Activated T-cell treated with anti-CD3 and anti-CD28 coated beads, Interleukin-2, amount 50 U/mL, for 72 hours (primary cell): ENCODE measurements at regions not wholly inside any gene's neighbourhood (a gene's known extent, or its start where the extent isn't known, plus 50 kb on each side); places are given as distances from the start of the nearest gene placed in this dataset.

Experiments
- ATAC-seq, 2 donors: fragments of 150-1000 bp; cut with Tn5 transposase; replicated peaks in 1 of 2; 2 replicates each; pipeline ENCODE4 v1.10.0; 2021; ENCODE audit warnings: moderate library complexity in 2 of 2, mild to moderate bottlenecking in 1 of 2
- DNase-seq, 2 donors: peaks; one replicate each; pipeline ENCODE4 v3.0.0; 2021 to 2022; ENCODE audit warnings: mixed read lengths in 1 of 2
- H3K27ac Mint-ChIP-seq: one replicate; pipeline ENCODE4 v1.8.0; 2022; ENCODE audit warnings: mild to moderate bottlenecking, moderate library complexity, mixed read lengths
- H3K27me3 Mint-ChIP-seq: one replicate; pipeline ENCODE4 v1.8.0; 2022; ENCODE audit warnings: low read depth, mixed read lengths
- H3K36me3 Mint-ChIP-seq, 2 donors: one replicate each; pipeline ENCODE4 v1.8.0; 2022; ENCODE audit warnings: mixed read lengths in 2 of 2, mild to moderate bottlenecking in 1 of 2; ENCODE audit not compliant: insufficient read depth in 2 of 2
- H3K4me1 Mint-ChIP-seq: one replicate; pipeline ENCODE4 v1.8.0; 2022; ENCODE audit warnings: low read depth, mixed read lengths
- H3K4me3 Mint-ChIP-seq, 2 donors: one replicate each; pipeline ENCODE4 v1.8.0; 2022; ENCODE audit warnings: mild to moderate bottlenecking in 2 of 2, mixed read lengths in 2 of 2, moderate library complexity in 2 of 2
- H3K9me3 Mint-ChIP-seq, 2 donors: one replicate each; pipeline ENCODE4 v1.8.0; 2022; ENCODE audit warnings: mixed read lengths in 2 of 2

DNA sequence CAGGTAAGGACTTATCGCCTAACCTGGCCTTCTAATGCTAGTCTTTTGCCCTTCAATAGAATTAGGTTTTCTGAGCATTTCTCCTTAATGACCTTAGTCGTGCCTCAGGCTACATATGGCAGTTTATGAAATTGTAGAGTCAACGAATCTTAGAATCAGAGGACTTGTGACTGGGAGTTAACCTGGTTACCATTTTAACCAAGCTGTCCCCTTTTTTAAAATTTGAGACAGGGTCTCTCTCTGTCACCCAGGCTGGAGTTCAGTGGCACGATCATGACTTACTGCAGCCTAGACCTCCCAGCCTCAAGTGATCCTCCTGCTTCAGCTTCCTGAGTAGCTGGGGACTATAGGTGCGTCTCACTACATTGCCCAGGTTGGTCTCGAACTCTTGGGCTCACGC, 53.5 kb upstream of the DMRTB1 start:
- Mint-ChIP-seq H3K27me3 (peaks cover 11% of the 10 kb centered on the region), H3K36me3 (no peaks in the 10 kb centered on the region), H3K27ac (no peak overlapping the region), H3K9me3 (no peaks in the 10 kb centered on the region), H3K4me1 (peaks cover 15% of the 10 kb centered on the region), H3K4me3 (no peak overlapping the region)
- no peak for ATAC-seq
- no peak for DNase-seq

DNA sequence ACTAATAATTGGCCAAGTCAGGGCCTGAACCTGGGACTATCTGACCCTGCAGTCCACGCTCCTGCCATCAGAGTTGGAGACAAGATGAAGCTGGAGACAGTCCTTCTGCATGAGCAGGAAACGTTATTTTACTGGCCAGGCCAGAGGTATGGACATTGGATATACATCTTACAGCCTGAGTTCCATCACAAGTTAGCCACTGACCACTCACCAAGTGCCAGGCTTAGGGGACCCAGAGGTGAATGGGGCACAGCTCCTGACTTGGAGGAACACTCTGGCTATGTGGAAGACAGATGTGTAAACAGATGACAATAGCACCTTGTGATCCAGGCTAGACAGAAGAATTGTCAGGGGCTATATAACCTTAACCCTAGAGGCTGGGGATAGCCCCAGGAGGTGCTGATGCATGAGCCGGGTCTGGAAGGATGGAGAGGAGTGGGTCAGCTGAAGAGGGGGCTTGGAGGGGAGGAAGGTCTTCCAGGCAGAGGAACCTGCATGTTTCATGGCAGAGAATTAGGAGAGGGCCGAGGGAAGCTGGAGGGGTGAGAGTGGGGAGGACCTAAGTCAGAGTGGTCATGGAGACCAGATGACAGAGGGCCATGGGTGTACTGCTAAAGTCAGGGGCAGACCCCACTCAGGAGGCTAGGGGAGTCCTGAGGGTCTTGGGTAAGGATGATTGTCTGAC, 52.5 kb upstream of the DMRTB1 start:
- peak overlapping the region; percentile 16 for H3K27ac Mint-ChIP-seq
- no peak for ATAC-seq
- no peaks in the 10 kb centered on the region for H3K9me3 Mint-ChIP-seq

DNA sequence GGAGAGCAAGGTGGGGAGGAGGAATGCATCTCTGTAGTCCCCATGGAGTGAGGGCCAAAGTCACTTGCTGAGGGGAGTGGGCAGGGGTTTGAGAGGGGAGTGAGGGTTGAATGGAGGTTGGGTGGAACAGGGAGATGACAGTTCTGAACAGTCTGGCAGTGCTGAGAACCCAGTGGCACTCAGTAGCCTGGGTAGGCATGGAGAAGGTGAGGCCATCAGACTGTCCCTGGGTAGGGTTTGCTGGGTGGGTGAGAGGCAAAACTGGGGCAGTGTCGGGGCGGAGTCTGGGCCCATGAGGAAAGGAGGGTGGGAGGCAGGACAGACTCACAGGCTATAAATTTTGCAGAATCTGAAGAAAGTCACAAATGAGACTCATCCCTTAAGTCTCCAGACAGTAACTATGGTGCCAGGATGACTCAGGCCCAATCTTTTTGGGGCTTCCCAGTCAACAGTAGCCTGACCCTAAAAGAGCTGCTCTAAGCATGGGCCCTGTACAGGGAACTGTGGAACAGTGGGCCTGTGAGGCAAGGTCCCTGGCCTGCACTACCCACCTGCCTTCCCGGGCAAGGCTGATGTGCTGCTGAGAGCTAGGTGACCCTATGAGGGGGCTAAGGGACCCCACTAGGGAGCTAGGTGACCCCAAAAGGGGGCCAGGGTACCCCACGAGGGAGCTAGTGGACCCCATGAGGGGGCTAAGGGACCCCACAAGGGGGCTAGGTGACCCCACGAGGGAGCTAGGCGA, 51.0 kb upstream of the DMRTB1 start:
- H3K36me3 Mint-ChIP-seq, result no peaks in the 10 kb centered on the region
- peak in 1 of 2 donors; percentile 42 for ATAC-seq
- no peaks in the 10 kb centered on the region for H3K9me3 Mint-ChIP-seq
- peaks cover 39% of the 10 kb centered on the region for H3K4me1 Mint-ChIP-seq
- DNase-seq, result peak in 1 of 2 donors; percentile 15
- H3K4me3 Mint-ChIP-seq, result no peak overlapping the region
- peaks cover 5% of the 10 kb centered on the region for H3K27me3 Mint-ChIP-seq
- peak overlapping the region; percentile 34 for H3K27ac Mint-ChIP-seq

More for the DNA sequence above, 52.5 kb upstream of the DMRTB1 start:
- DNase-seq, result no peak
- H3K27me3 Mint-ChIP-seq, result peaks cover 5% of the 10 kb centered on the region
- no peaks in the 10 kb centered on the region for H3K36me3 Mint-ChIP-seq
- peaks cover 24% of the 10 kb centered on the region for H3K4me1 Mint-ChIP-seq
- H3K4me3 Mint-ChIP-seq, result no peak overlapping the region

GRCh38 chr1:53408755-53409129, 50.5 kb upstream of the DMRTB1 start:
- H3K27me3 Mint-ChIP-seq, result peaks cover 5% of the 10 kb centered on the region
- no peaks in the 10 kb centered on the region for H3K9me3 Mint-ChIP-seq
- H3K4me1 Mint-ChIP-seq, result peaks cover 45% of the 10 kb centered on the region
- H3K36me3 Mint-ChIP-seq, result no peaks in the 10 kb centered on the region
- no peak for DNase-seq
- ATAC-seq, result no peak
- H3K27ac Mint-ChIP-seq, result no peak overlapping the region
- H3K4me3 Mint-ChIP-seq, result no peak overlapping the region

DNA sequence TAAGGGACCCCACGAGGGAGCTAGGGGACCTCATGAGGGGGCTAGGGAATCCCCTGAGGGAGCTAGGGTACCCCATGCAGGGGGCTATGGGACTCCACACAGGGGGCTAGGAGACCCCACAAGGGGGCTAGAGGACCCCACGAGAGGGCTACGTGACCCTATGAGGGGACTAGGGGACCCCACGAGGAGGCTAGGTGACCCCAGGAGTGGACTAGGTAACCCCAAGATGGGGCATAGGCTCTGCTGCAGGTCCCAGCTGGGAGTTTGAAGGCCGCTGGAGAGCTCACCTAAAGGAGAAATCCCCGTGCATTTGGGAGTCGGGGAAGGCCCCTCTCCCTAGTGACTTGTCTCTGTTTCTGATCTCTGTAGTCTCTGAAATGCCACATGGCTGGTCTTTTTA, 50.0 kb upstream of the DMRTB1 start:
- H3K36me3 Mint-ChIP-seq, result no peaks in the 10 kb centered on the region
- ATAC-seq, result no peak
- peaks cover 5% of the 10 kb centered on the region for H3K27me3 Mint-ChIP-seq
- H3K4me3 Mint-ChIP-seq, result no peak overlapping the region
- peak overlapping the region; percentile 64 for H3K27ac Mint-ChIP-seq
- H3K4me1 Mint-ChIP-seq, result peaks cover 49% of the 10 kb centered on the region
- DNase-seq, result no peak
- H3K9me3 Mint-ChIP-seq, result no peaks in the 10 kb centered on the region
